GM10266 (cell line): ENCODE measurements at regions not wholly inside any gene's neighbourhood (a gene's known extent, or its start where the extent isn't known, plus 50 kb on each side); places are given as distances from the start of the nearest gene placed in this dataset.

ENCODE experiments used
- DNase-seq: peaks from one replicate; pipeline ENCODE4 v3.0.0; 2012; ENCODE audit errors: extremely low spot score
- CTCF ChIP-seq: IDR thresholded peaks from 2 replicates; pipeline ENCODE4 v1.5.1; 2012; ENCODE audit warnings: mild to moderate bottlenecking, low read depth; ENCODE audit not compliant: control insufficient read depth, insufficient read depth; ENCODE audit errors: missing control alignments

- DNase-seq = no peak
- TF ChIP-seq CTCF = no peak
Measured at GRCh38 chr1:239954836-239955235, 136.8 kb upstream of the FMN2 start.

- no peak for DNase-seq
- no peak for TF ChIP-seq CTCF
Measured at GRCh38 chr1:239955431-239955830, 136.3 kb upstream of the FMN2 start.

- no peak for DNase-seq
- no peak for TF ChIP-seq CTCF
Measured at GRCh38 chr1:239956263-239956662, 135.4 kb upstream of the FMN2 start.

GRCh38 chr1:239958063-239958462 is 133.6 kb upstream of the FMN2 start:
- no peak for TF ChIP-seq CTCF

GRCh38 chr1:239960366-239960765 is 131.3 kb upstream of the FMN2 start:
- DNase-seq = no peak
- TF ChIP-seq CTCF = no peak

More at GRCh38 chr1:239958063-239958462, 133.6 kb upstream of the FMN2 start:
- DNase-seq = no peak

GRCh38 chr1:239963856-239964255 is 127.8 kb upstream of the FMN2 start:
- TF ChIP-seq CTCF = no peak
- DNase-seq = no peak

- peak; percentile 90 for TF ChIP-seq CTCF
- peak; percentile 47 for DNase-seq
Measured at GRCh38 chr1:239976130-239976968, 115.3 kb upstream of the FMN2 start.
